Endodermal cell (in vitro differentiated cells): ENCODE measurements at regions not wholly inside any gene's neighbourhood (a gene's known extent, or its start where the extent isn't known, plus 50 kb on each side); places are given as distances from the start of the nearest gene placed in this dataset.

Experiments
- DNase-seq: peaks from one replicate; pipeline ENCODE4 v3.0.0-alpha.2; 2017
- H3K27ac ChIP-seq: 2 replicates; pipeline ENCODE4 v1.5.1; 2013; ENCODE audit warnings: mild to moderate bottlenecking, low read depth, low read length, moderate library complexity
- H3K27me3 ChIP-seq: 2 replicates; pipeline ENCODE4 v1.6.1; 2013; ENCODE audit warnings: mild to moderate bottlenecking, low read length, moderate library complexity; ENCODE audit not compliant: insufficient read depth, control insufficient read depth, poor library complexity, severe bottlenecking
- H3K36me3 ChIP-seq: 2 replicates; pipeline ENCODE4 v1.7.0; 2013; ENCODE audit warnings: mild to moderate bottlenecking, low read length, moderate library complexity; ENCODE audit not compliant: control insufficient read depth, insufficient read depth
- H3K4me1 ChIP-seq: one replicate; pipeline ENCODE4 v1.7.0; 2013; ENCODE audit warnings: low read length; ENCODE audit not compliant: control insufficient read depth, insufficient read depth
- H3K4me3 ChIP-seq: 2 replicates; pipeline ENCODE4 v1.5.1; 2013; ENCODE audit warnings: mild to moderate bottlenecking, low read length, moderate library complexity
- H3K9ac ChIP-seq: 2 replicates; pipeline ENCODE4 v1.6.1; 2013; ENCODE audit warnings: mild to moderate bottlenecking, low read length, moderate library complexity; ENCODE audit not compliant: poor library complexity, severe bottlenecking; ENCODE audit errors: extremely low read depth
- H3K9me3 ChIP-seq: 2 replicates; pipeline ENCODE4 v1.6.1; 2013; ENCODE audit warnings: mild to moderate bottlenecking, low read length, moderate library complexity; ENCODE audit not compliant: control insufficient read depth
- H3K27ac Mint-ChIP-seq: 2 replicates; pipeline ENCODE4 v1.8.0; 2020; ENCODE audit warnings: mixed read lengths
- H3K27me3 Mint-ChIP-seq: 2 replicates; pipeline ENCODE4 v1.8.0; 2021; ENCODE audit warnings: mild to moderate bottlenecking, mixed read lengths; ENCODE audit not compliant: insufficient read depth
- H3K36me3 Mint-ChIP-seq: 2 replicates; pipeline ENCODE4 v1.8.0; 2020; ENCODE audit warnings: low read depth, mixed read lengths
- H3K4me1 Mint-ChIP-seq: 2 replicates; pipeline ENCODE4 v1.8.0; 2020; ENCODE audit warnings: mixed read lengths
- H3K4me3 Mint-ChIP-seq: 2 replicates; pipeline ENCODE4 v1.8.0; 2020; ENCODE audit warnings: mild to moderate bottlenecking, moderate library complexity, mixed read lengths
- H3K9me3 Mint-ChIP-seq: 2 replicates; pipeline ENCODE4 v1.8.0; 2020; ENCODE audit warnings: mild to moderate bottlenecking, mixed read lengths
- CTCF ChIP-seq: fragments of 200-600 bp; sonication (generic); conservative IDR thresholded peaks from 2 replicates; pipeline ENCODE4 v1.5.0; 2021; ENCODE audit warnings: antibody characterized with exemption, mild to moderate bottlenecking
- WGBS, 2 experiments: methylation state at CpG; one replicate each; pipeline versions ENCODE4 v1.1.5 to v1.1.7; 2013; ENCODE audit warnings: missing lambda C conversion rate in 2 of 2, mixed read lengths in 1 of 2; ENCODE audit not compliant: insufficient coverage in 1 of 2, insufficient read length in 1 of 2; 5-methylcytosine and 5-hydroxymethylcytosine counted together

GRCh38 chr5:38607396-38607795, 51.0 kb upstream of the LIFR start:
- H3K4me1 Mint-ChIP-seq: peaks cover 60% of the 10 kb centered on the region
- H3K27ac Mint-ChIP-seq: no peak overlapping the region
- H3K9me3 ChIP-seq: no peaks in the 10 kb centered on the region

GRCh38 chr5:38607930-38608564, 51.6 kb upstream of the LIFR start:
- Histone ChIP-seq H3K36me3 (no peaks in the 10 kb centered on the region), H3K9ac (no peak overlapping the region), H3K27me3 (no peaks in the 10 kb centered on the region), H3K4me3 (peak overlapping the region; percentile 10), H3K4me1 (peaks cover 41% of the 10 kb centered on the region), H3K9me3 (no peaks in the 10 kb centered on the region), H3K27ac (no peak overlapping the region)
- H3K4me3 Mint-ChIP-seq: no peak overlapping the region
- no peak for DNase-seq
- peaks cover 54% of the 10 kb centered on the region for H3K4me1 Mint-ChIP-seq
- H3K27me3 Mint-ChIP-seq: peaks cover 2% of the 10 kb centered on the region
- no peaks in the 10 kb centered on the region for H3K9me3 Mint-ChIP-seq
- H3K27ac Mint-ChIP-seq: no peak overlapping the region
- WGBS, 2 experiments: 90% methylated on average over 3 of the region's 5 CpGs; no CpG with 5 or more reads in 1 of the 2 experiments
- TF ChIP-seq CTCF: no peak
- H3K36me3 Mint-ChIP-seq: no peaks in the 10 kb centered on the region

More at GRCh38 chr5:38607396-38607795, 51.0 kb upstream of the LIFR start:
- no peak for DNase-seq
- Mint-ChIP-seq H3K4me3 (no peak overlapping the region), H3K36me3 (no peaks in the 10 kb centered on the region), H3K9me3 (no peaks in the 10 kb centered on the region), H3K27me3 (peaks cover 2% of the 10 kb centered on the region)
- H3K4me3 ChIP-seq: peak overlapping the region; percentile 10
- H3K9ac ChIP-seq: no peak overlapping the region
- H3K27ac ChIP-seq: no peak overlapping the region
- H3K27me3 ChIP-seq: no peaks in the 10 kb centered on the region
- no peaks in the 10 kb centered on the region for H3K36me3 ChIP-seq
- H3K4me1 ChIP-seq: peaks cover 46% of the 10 kb centered on the region
- no peak for TF ChIP-seq CTCF
- 90 to 91% methylated on average over 2 to 3 of the region's 3 CpGs for WGBS, 2 experiments

- WGBS, 2 experiments: 89% methylated on average over 1 of the region's 1 CpG; no CpG with 5 or more reads in 1 of the 2 experiments
- H3K4me1 Mint-ChIP-seq: peaks cover 48% of the 10 kb centered on the region
- H3K9me3 Mint-ChIP-seq: no peaks in the 10 kb centered on the region
- H3K27me3 ChIP-seq: no peaks in the 10 kb centered on the region
- H3K4me3 Mint-ChIP-seq: no peak overlapping the region
- no peaks in the 10 kb centered on the region for H3K36me3 ChIP-seq
- H3K9me3 ChIP-seq: no peaks in the 10 kb centered on the region
- no peak overlapping the region for H3K27ac Mint-ChIP-seq
- DNase-seq: no peak
- H3K36me3 Mint-ChIP-seq: no peaks in the 10 kb centered on the region
- H3K27ac ChIP-seq: no peak overlapping the region
- H3K27me3 Mint-ChIP-seq: peaks cover 2% of the 10 kb centered on the region
- no peak overlapping the region for H3K9ac ChIP-seq
- no peak for TF ChIP-seq CTCF
- peak overlapping the region; percentile 10 for H3K4me3 ChIP-seq
- H3K4me1 ChIP-seq: peaks cover 41% of the 10 kb centered on the region
Observed at GRCh38 chr5:38608874-38609273, 52.4 kb upstream of the LIFR start.
